Thyroid gland (tissue), 4 donors: ENCODE measurements at regions not wholly inside any gene's neighbourhood (a gene's known extent, or its start where the extent isn't known, plus 50 kb on each side); places are given as distances from the start of the nearest gene placed in this dataset.
"Not testable (repeated sequence)": the region's sequence is repeated elsewhere in the genome, so short reads cannot be mapped to it uniquely, and the experiment has no call there.

Source experiments
- POLR2A ChIP-seq, 2 donors: fragments of 450-650 bp; IDR thresholded peaks; one replicate each; pipeline ENCODE4 v1.6.1; 2017; ENCODE audit warnings: antibody characterized with exemption in 2 of 2, mild to moderate bottlenecking in 2 of 2, moderate library complexity in 1 of 2
- TF ChIP-seq, protein P1 (sequence below), 6 experiments: fragments of 200-600 bp in 3 of 6; fragments of 450-650 bp in 3 of 6; sonication (generic) in 3 of 6; IDR thresholded peaks; one replicate each; pipeline ENCODE4 v1.5.1; 2016 to 2019; ENCODE audit warnings: antibody characterized with exemption in 6 of 6, mild to moderate bottlenecking in 2 of 6, inconsistent platforms in 1 of 6, moderate library complexity in 1 of 6

DNA sequence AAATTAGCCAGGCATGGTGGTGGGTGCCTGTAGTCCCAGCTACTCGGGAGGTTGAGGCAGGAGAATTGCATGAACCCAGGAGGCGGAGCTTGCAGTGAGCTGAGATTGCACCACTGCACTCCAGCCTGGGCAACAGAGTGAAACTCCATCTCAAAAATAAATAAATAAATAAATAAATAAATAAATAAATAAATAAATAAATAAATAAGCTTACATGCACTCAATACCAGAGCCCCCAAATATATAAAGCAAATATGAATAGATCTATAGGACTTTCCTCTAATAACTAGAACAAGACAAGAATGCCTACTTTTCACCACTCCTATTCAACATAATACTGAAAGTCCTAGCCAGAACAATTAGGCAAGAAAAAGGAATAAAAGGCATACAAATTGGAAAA, 147.5 kb upstream of the SOX6 start:
- TF ChIP-seq POLR2A (IDR thresholded peaks at IDR 0.05), result not testable (repeated sequence)
- TF ChIP-seq, protein P1, sequence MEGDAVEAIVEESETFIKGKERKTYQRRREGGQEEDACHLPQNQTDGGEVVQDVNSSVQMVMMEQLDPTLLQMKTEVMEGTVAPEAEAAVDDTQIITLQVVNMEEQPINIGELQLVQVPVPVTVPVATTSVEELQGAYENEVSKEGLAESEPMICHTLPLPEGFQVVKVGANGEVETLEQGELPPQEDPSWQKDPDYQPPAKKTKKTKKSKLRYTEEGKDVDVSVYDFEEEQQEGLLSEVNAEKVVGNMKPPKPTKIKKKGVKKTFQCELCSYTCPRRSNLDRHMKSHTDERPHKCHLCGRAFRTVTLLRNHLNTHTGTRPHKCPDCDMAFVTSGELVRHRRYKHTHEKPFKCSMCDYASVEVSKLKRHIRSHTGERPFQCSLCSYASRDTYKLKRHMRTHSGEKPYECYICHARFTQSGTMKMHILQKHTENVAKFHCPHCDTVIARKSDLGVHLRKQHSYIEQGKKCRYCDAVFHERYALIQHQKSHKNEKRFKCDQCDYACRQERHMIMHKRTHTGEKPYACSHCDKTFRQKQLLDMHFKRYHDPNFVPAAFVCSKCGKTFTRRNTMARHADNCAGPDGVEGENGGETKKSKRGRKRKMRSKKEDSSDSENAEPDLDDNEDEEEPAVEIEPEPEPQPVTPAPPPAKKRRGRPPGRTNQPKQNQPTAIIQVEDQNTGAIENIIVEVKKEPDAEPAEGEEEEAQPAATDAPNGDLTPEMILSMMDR (IDR thresholded peaks at IDR 0.05), result not testable (repeated sequence)
